A549 (cell line): ENCODE measurements at regions not wholly inside any gene's neighbourhood (a gene's known extent, or its start where the extent isn't known, plus 50 kb on each side); places are given as distances from the start of the nearest gene placed in this dataset.

Experiments used
- ATAC-seq, 2 experiments: fragments of 200-7000 bp in 1 of 2; fragments of >200 bp in 1 of 2; cut with Nextera tagmentation in 1 of 2; cut with Tn5 transposase in 1 of 2; 3 replicates each; pipeline versions ENCODE4 v1.8.0 to v1.9.1; 2018 to 2020; ENCODE audit warnings: mild to moderate bottlenecking in 1 of 2, moderate library complexity in 1 of 2
- CTCF ChIA-PET: fragments of 300-600 bp; sonication (Branson Sonifier 250); formaldehyde crosslinking; extraction: SDS; loops from one replicate; lab custom pipeline; 2021; ENCODE audit warnings: antibody characterized with exemption, inconsistent platforms; lab: Yijun Ruan, JAX
- POLR2A ChIA-PET: fragments of 350-600 bp; formaldehyde crosslinking; extraction: SDS; loops from one replicate; lab custom pipeline; 2021; ENCODE audit warnings: antibody characterized with exemption, inconsistent platforms; lab: Yijun Ruan, JAX
- DNase-seq, 2 experiments: peaks; one replicate each; pipeline versions ENCODE4 v3.0.0 to v3.0.0-alpha.2; 2011 to 2016; ENCODE audit warnings: low read depth in 1 of 2, low spot score in 1 of 2
- FAIRE-seq: peaks from 2 replicates; lab custom pipeline; 2011; peaks lifted over from hg19 to GRCh38; lab: Jason Lieb, UNC
- H3K27ac ChIP-seq, 2 experiments: fragments of >200 bp; sonication (Bioruptor Twin); formaldehyde crosslinking; 3 replicates each; pipeline ENCODE4 v1.5.1; 2016 to 2017
- H3K4me1 ChIP-seq: fragments of >200 bp; sonication (Bioruptor Twin); formaldehyde crosslinking; 3 replicates; pipeline ENCODE4 v1.6.1; 2016
- H3K4me2 ChIP-seq: fragments of >200 bp; sonication (Bioruptor Twin); formaldehyde crosslinking; 3 replicates; pipeline ENCODE4 v1.6.1; 2016
- H3K4me3 ChIP-seq: fragments of >200 bp; sonication (Bioruptor Twin); formaldehyde crosslinking; 3 replicates; pipeline ENCODE4 v1.5.1; 2016
- H3K9me3 ChIP-seq: fragments of >200 bp; sonication (Bioruptor Twin); formaldehyde crosslinking; 3 replicates; pipeline ENCODE4 v1.6.1; 2016
- CBX2 ChIP-seq: fragments of 200-600 bp; sonication (generic); IDR thresholded peaks from 2 replicates; pipeline ENCODE4 v1.6.1; 2016; ENCODE audit warnings: low read depth, mild to moderate bottlenecking, borderline replicate concordance
- CEBPB ChIP-seq, 2 experiments: fragments of >200 bp in 1 of 2; sonication (Bioruptor Twin) in 1 of 2; formaldehyde crosslinking in 1 of 2; IDR thresholded peaks; 2 replicates each; pipeline ENCODE4 v1.6.1; 2012 to 2016
- CHD2 ChIP-seq: fragments of 150-350 bp; IDR thresholded peaks from 2 replicates; pipeline ENCODE4 v1.6.1; 2014; ENCODE audit warnings: low read length; ENCODE audit not compliant: partially characterized antibody
- CTCF ChIP-seq: fragments of >200 bp; sonication (Bioruptor Twin); formaldehyde crosslinking; IDR thresholded peaks from 3 replicates; pipeline ENCODE4 v1.5.1; 2016
- ESRRA ChIP-seq: fragments of 150-350 bp; IDR thresholded peaks from 2 replicates; pipeline ENCODE4 v1.6.1; 2014; ENCODE audit warnings: mild to moderate bottlenecking, low read length, borderline replicate concordance
- FOSL2 ChIP-seq, 2 experiments: fragments of 450-650 bp in 1 of 2; fragments of >200 bp in 1 of 2; sonication (Bioruptor Twin) in 1 of 2; formaldehyde crosslinking; IDR thresholded peaks; 2 replicates each; pipeline versions ENCODE4 v1.5.0 to v1.6.1; 2016 to 2020; ENCODE audit warnings: mild to moderate bottlenecking in 1 of 2, moderate library complexity in 1 of 2
- HES2 ChIP-seq: fragments of >200 bp; sonication (Bioruptor Twin); formaldehyde crosslinking; IDR thresholded peaks from 2 replicates; pipeline ENCODE4 v1.6.1; 2016
- HEYL ChIP-seq: fragments of 250-450 bp; sonication (Bioruptor Pico); IDR thresholded peaks from 2 replicates; pipeline ENCODE4 v1.8.0; 2021; ENCODE audit warnings: mild to moderate bottlenecking, moderate library complexity
- HMGXB4 ChIP-seq: fragments of 250-450 bp; sonication (Bioruptor Pico); IDR thresholded peaks from 2 replicates; pipeline ENCODE4 v1.5.0; 2021; ENCODE audit warnings: mild to moderate bottlenecking, moderate library complexity, borderline replicate concordance
- HOXA7 ChIP-seq: fragments of 250-450 bp; sonication (Bioruptor Pico); IDR thresholded peaks from 2 replicates; pipeline ENCODE4 v1.5.0; 2020; ENCODE audit warnings: mild to moderate bottlenecking, moderate library complexity
- HOXB5 ChIP-seq: fragments of 250-450 bp; sonication (Bioruptor Pico); IDR thresholded peaks from 2 replicates; pipeline ENCODE4 v1.5.0; 2020; ENCODE audit warnings: mild to moderate bottlenecking, moderate library complexity
- JUN ChIP-seq, 2 experiments: fragments of >200 bp; sonication (Bioruptor Twin); formaldehyde crosslinking; IDR thresholded peaks; 2 replicates in 1 of 2; 3 replicates in 1 of 2; pipeline ENCODE4 v1.6.1; 2016 to 2017
- MAX ChIP-seq: IDR thresholded peaks from 2 replicates; pipeline ENCODE4 v1.6.1; 2012
- NPAS2 ChIP-seq: fragments of 250-450 bp; sonication (Bioruptor Pico); IDR thresholded peaks from 2 replicates; pipeline ENCODE4 v1.8.0; 2022; ENCODE audit warnings: mild to moderate bottlenecking, moderate library complexity, borderline replicate concordance
- PBX3 ChIP-seq: IDR thresholded peaks from 2 replicates; pipeline ENCODE4 v1.6.1; 2012
- POLR2A ChIP-seq: IDR thresholded peaks from 2 replicates; pipeline ENCODE4 v1.6.1; 2012; ENCODE audit warnings: mild to moderate bottlenecking, low read length
- POLR2AphosphoS2 ChIP-seq: conservative IDR thresholded peaks from 2 replicates; pipeline ENCODE4 v1.6.1; 2012; ENCODE audit warnings: low read length, improper control_type of control experiment, inconsistent platforms
- RAD21 ChIP-seq, 2 experiments: fragments of >200 bp in 1 of 2; sonication (Bioruptor Twin) in 1 of 2; formaldehyde crosslinking in 1 of 2; IDR thresholded peaks in 1 of 2; conservative IDR thresholded peaks in 1 of 2; 2 replicates in 1 of 2; 3 replicates in 1 of 2; pipeline ENCODE4 v1.6.1; 2012 to 2018; ENCODE audit warnings: inconsistent platforms in 1 of 2
- RARB ChIP-seq: fragments of 250-450 bp; sonication (Bioruptor Pico); IDR thresholded peaks from 2 replicates; pipeline ENCODE4 v1.8.0; 2021; ENCODE audit warnings: mild to moderate bottlenecking, moderate library complexity
- SMC3 ChIP-seq: fragments of >200 bp; sonication (Bioruptor Twin); formaldehyde crosslinking; IDR thresholded peaks from 3 replicates; pipeline ENCODE4 v1.6.1; 2018; ENCODE audit warnings: inconsistent platforms
- TFCP2L1 ChIP-seq: fragments of 250-450 bp; sonication (Bioruptor Pico); IDR thresholded peaks from 2 replicates; pipeline ENCODE4 v1.5.0; 2021; ENCODE audit warnings: mild to moderate bottlenecking
- ZC3H11A ChIP-seq: fragments of 450-650 bp; IDR thresholded peaks from 2 replicates; pipeline ENCODE4 v1.6.1; 2014; ENCODE audit warnings: antibody characterized with exemption, mild to moderate bottlenecking
- ZNF302 ChIP-seq: fragments of 250-450 bp; sonication (Bioruptor Pico); IDR thresholded peaks from 2 replicates; pipeline ENCODE4 v1.9.0; 2021; ENCODE audit warnings: inconsistent platforms, mild to moderate bottlenecking, moderate library complexity
- ZSCAN20 ChIP-seq: fragments of 250-450 bp; sonication (Bioruptor Pico); IDR thresholded peaks from 2 replicates; pipeline ENCODE4 v1.8.0; 2022; ENCODE audit warnings: mild to moderate bottlenecking, moderate library complexity
- WGBS: methylation state at CpG from one replicate; pipeline ENCODE4 v1.1.6; 2017; ENCODE audit errors: missing lambda C conversion rate; 5-methylcytosine and 5-hydroxymethylcytosine counted together

GRCh38 chr9:26657958-26658357, 234.6 kb downstream of the CAAP1 start:
- Histone ChIP-seq H3K4me2 (no peak overlapping the region), H3K9me3 (no peaks in the 10 kb centered on the region), H3K4me1 (no peaks in the 10 kb centered on the region), H3K4me3 (no peak overlapping the region), H3K27ac (no peak overlapping the region)
- ChIA-PET POLR2A (no interaction called here), CTCF (interaction anchor here (1.3 kb wide), 1 partner anchor 202 kb away, joined by 3 read pairs; no protein-coding TSS in a partner anchor)
- FAIRE-seq (no peak), ATAC-seq (no peak), DNase-seq (no peak)
- 2% methylated on average over 2 of the region's 2 CpGs for WGBS
- TF ChIP-seq POLR2A: no peak
- TF ChIP-seq MAX: no peak
- TF ChIP-seq ESRRA: no peak
- no peak for TF ChIP-seq NPAS2 (CRISPR knock-in tag)
- no peak for TF ChIP-seq JUN (IDR thresholded peaks at IDR 0.05)
- no peak for TF ChIP-seq CBX2
- no peak for TF ChIP-seq PBX3
- no peak for TF ChIP-seq POLR2AphosphoS2
- no peak for TF ChIP-seq HOXB5 (CRISPR knock-in tag)
- no peak for TF ChIP-seq RAD21 (conservative IDR thresholded peaks at IDR 0.05 in 1 of 2, IDR thresholded peaks at IDR 0.05 in 1 of 2)
- no peak for TF ChIP-seq ZC3H11A

- ATAC-seq (peak; percentile 87 to 89), DNase-seq (peak; percentile 36 to 37), FAIRE-seq (no peak)
- WGBS: 27% methylated on average over 14 of the region's 14 CpGs
- Histone ChIP-seq H3K4me2 (peak overlapping the region; percentile 42), H3K4me1 (no peaks in the 10 kb centered on the region), H3K27ac (no peak overlapping the region)
- TF ChIP-seq CTCF (peak; percentile 47; the same call in 2 of the 3 replicates), SMC3 (peak; percentile 48), RAD21 (conservative IDR thresholded peaks at IDR 0.05 in 1 of 2, IDR thresholded peaks at IDR 0.05 in 1 of 2) (peak; percentile 51 to 53), HMGXB4 (no peak)
- TF ChIP-seq, all 56 proteins: peak for 3
- Histone ChIP-seq H3K9me3 (no peaks in the 10 kb centered on the region), H3K4me3 (no peak overlapping the region)
- POLR2A ChIA-PET: no interaction called here
- CTCF ChIA-PET: interaction anchor here (0.6 to 2.1 kb wide), 7 partner anchors 9 to 1070 kb away, joined by 3 to 11 read pairs (median 5); no protein-coding TSS in a partner anchor
Measured at GRCh38 chr9:26656003-26656870, 236.4 kb downstream of the CAAP1 start.

GRCh38 chr9:26655166-26655565, 237.4 kb downstream of the CAAP1 start:
- H3K4me1 ChIP-seq: no peaks in the 10 kb centered on the region
- CTCF ChIA-PET: interaction anchor here (1.2 to 1.7 kb wide), 4 partner anchors 8 to 37 kb away, joined by 3 to 11 read pairs (median 5); no protein-coding TSS in a partner anchor
- WGBS: 54% methylated on average over 6 of the region's 6 CpGs
- H3K27ac ChIP-seq: no peak overlapping the region
- no peak overlapping the region for H3K4me2 ChIP-seq
- no peak for DNase-seq
- no peak for TF ChIP-seq ZSCAN20 (CRISPR knock-in tag)
- TF ChIP-seq CHD2: no peak
- TF ChIP-seq TFCP2L1 (CRISPR knock-in tag): no peak
- no peak for TF ChIP-seq POLR2AphosphoS2
- TF ChIP-seq CEBPB (IDR thresholded peaks at IDR 0.05): no peak
- TF ChIP-seq ZNF302 (CRISPR knock-in tag): no peak
- TF ChIP-seq HES2: no peak
- TF ChIP-seq FOSL2 (IDR thresholded peaks at IDR 0.05): no peak
- TF ChIP-seq FOSL2 (CRISPR knock-in tag; IDR thresholded peaks at IDR 0.05): no peak
- no peak for TF ChIP-seq HEYL (CRISPR knock-in tag)
- no peak for TF ChIP-seq SMC3
- no peak for TF ChIP-seq HOXA7 (CRISPR knock-in tag)
- TF ChIP-seq RARB (CRISPR knock-in tag): no peak
- TF ChIP-seq, all 56 proteins: peak for 0
- H3K9me3 ChIP-seq: no peaks in the 10 kb centered on the region
- FAIRE-seq (no peak), ATAC-seq (no peak)
- no peak overlapping the region for H3K4me3 ChIP-seq
- POLR2A ChIA-PET: no interaction called here
